HL-60 (cell line): ENCODE measurements at regions not wholly inside any gene's neighbourhood (a gene's known extent, or its start where the extent isn't known, plus 50 kb on each side); places are given as distances from the start of the nearest gene placed in this dataset.

Source experiments
- DNase-seq, 2 experiments: peaks; one replicate each; pipeline ENCODE4 v3.0.0-alpha.2; 2010 to 2020; ENCODE audit warnings: low read depth in 1 of 2, low spot score in 1 of 2
- H3K27ac ChIP-seq: fragments of 250-450 bp; sonication (Bioruptor Pico); replicated peaks from 2 replicates; pipeline ENCODE4 v1.5.1; 2020; ENCODE audit warnings: mild to moderate bottlenecking, moderate library complexity
- H3K27me3 ChIP-seq: fragments of 250-450 bp; sonication (Bioruptor Pico); 2 replicates; pipeline ENCODE4 v1.5.1; 2021; ENCODE audit warnings: mild to moderate bottlenecking, moderate library complexity; ENCODE audit not compliant: insufficient read depth, poor library complexity, severe bottlenecking
- H3K4me3 ChIP-seq: replicated peaks from 2 replicates; pipeline ENCODE4 v1.5.1; 2011; ENCODE audit warnings: mild to moderate bottlenecking, control low read depth, low read length; ENCODE audit not compliant: insufficient read depth
- GABPA ChIP-seq: IDR thresholded peaks from 2 replicates; pipeline ENCODE4 v1.6.1; 2012; ENCODE audit warnings: low read depth
- POLR2AphosphoS5 ChIP-seq: IDR thresholded peaks from 2 replicates; pipeline ENCODE4 v1.6.1; 2012; ENCODE audit warnings: low read depth
- SPI1 ChIP-seq: IDR thresholded peaks from 2 replicates; pipeline ENCODE4 v1.6.1; 2012; ENCODE audit warnings: low read depth, mild to moderate bottlenecking, borderline replicate concordance
- TF ChIP-seq, protein P1 (sequence below): IDR thresholded peaks from one replicate; pipeline ENCODE4 v1.5.1; 2011; ENCODE audit warnings: low read length, control low read depth, inconsistent platforms; ENCODE audit not compliant: insufficient read depth
- TF ChIP-seq, protein P2 (sequence below): IDR thresholded peaks from 2 replicates; pipeline ENCODE4 v1.6.1; 2012; ENCODE audit warnings: low read depth; ENCODE audit not compliant: insufficient replicate concordance

DNA sequence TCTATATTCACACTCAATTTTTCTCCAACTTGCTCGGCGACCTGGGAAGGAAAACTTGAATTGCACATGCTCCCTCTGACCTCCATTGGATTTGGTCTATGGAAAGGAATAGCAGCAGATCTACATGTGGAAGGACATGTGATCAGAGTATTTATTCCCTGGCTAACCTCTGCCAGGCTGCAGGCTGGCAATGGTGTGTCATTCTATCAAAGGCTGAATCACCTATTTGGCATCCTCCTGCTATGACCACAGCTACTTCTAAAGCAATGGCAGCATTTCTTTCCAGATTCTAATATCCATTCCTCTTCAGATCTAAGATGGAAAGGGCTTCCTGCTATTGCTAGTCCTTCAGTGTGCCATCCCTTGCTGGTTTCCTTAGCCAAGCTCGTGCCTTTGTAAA, 144.3 kb upstream of the FREM2 start:
- Histone ChIP-seq H3K27ac (no peak overlapping the region), H3K4me3 (no peak overlapping the region), H3K27me3 (no peaks in the 10 kb centered on the region)
- TF ChIP-seq, protein P1, sequence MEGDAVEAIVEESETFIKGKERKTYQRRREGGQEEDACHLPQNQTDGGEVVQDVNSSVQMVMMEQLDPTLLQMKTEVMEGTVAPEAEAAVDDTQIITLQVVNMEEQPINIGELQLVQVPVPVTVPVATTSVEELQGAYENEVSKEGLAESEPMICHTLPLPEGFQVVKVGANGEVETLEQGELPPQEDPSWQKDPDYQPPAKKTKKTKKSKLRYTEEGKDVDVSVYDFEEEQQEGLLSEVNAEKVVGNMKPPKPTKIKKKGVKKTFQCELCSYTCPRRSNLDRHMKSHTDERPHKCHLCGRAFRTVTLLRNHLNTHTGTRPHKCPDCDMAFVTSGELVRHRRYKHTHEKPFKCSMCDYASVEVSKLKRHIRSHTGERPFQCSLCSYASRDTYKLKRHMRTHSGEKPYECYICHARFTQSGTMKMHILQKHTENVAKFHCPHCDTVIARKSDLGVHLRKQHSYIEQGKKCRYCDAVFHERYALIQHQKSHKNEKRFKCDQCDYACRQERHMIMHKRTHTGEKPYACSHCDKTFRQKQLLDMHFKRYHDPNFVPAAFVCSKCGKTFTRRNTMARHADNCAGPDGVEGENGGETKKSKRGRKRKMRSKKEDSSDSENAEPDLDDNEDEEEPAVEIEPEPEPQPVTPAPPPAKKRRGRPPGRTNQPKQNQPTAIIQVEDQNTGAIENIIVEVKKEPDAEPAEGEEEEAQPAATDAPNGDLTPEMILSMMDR, result no peak
- no peak for TF ChIP-seq SPI1
- TF ChIP-seq, protein P2, sequence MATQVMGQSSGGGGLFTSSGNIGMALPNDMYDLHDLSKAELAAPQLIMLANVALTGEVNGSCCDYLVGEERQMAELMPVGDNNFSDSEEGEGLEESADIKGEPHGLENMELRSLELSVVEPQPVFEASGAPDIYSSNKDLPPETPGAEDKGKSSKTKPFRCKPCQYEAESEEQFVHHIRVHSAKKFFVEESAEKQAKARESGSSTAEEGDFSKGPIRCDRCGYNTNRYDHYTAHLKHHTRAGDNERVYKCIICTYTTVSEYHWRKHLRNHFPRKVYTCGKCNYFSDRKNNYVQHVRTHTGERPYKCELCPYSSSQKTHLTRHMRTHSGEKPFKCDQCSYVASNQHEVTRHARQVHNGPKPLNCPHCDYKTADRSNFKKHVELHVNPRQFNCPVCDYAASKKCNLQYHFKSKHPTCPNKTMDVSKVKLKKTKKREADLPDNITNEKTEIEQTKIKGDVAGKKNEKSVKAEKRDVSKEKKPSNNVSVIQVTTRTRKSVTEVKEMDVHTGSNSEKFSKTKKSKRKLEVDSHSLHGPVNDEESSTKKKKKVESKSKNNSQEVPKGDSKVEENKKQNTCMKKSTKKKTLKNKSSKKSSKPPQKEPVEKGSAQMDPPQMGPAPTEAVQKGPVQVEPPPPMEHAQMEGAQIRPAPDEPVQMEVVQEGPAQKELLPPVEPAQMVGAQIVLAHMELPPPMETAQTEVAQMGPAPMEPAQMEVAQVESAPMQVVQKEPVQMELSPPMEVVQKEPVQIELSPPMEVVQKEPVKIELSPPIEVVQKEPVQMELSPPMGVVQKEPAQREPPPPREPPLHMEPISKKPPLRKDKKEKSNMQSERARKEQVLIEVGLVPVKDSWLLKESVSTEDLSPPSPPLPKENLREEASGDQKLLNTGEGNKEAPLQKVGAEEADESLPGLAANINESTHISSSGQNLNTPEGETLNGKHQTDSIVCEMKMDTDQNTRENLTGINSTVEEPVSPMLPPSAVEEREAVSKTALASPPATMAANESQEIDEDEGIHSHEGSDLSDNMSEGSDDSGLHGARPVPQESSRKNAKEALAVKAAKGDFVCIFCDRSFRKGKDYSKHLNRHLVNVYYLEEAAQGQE, result no peak
- TF ChIP-seq GABPA, result no peak
- TF ChIP-seq POLR2AphosphoS5, result no peak
- no peak for DNase-seq

DNA sequence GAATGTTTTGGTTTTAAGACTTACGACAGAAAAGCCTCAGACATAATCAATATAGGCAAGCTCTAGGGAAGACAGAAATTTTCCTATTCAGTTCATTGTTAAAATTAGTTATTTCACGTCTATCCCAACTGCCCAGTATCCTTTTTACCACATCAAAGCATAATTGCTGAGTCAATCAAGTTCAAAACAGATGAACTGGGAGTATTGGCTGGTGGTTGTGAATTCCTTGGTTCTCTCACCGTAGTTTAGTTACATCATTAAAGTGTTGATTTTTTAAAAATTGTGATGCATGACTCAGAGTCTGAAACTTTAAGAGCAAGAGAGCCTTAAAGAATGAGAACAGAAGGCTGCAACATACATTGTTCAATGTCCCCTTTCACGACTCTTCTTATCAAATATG, 143.3 kb upstream of the FREM2 start:
- TF ChIP-seq, protein P1, result no peak
- TF ChIP-seq SPI1, result no peak
- TF ChIP-seq, protein P2, result no peak
- TF ChIP-seq POLR2AphosphoS5, result no peak
- TF ChIP-seq GABPA, result no peak
- Histone ChIP-seq H3K27me3 (no peaks in the 10 kb centered on the region), H3K4me3 (no peak overlapping the region), H3K27ac (no peak overlapping the region)
- DNase-seq, result no peak

DNA sequence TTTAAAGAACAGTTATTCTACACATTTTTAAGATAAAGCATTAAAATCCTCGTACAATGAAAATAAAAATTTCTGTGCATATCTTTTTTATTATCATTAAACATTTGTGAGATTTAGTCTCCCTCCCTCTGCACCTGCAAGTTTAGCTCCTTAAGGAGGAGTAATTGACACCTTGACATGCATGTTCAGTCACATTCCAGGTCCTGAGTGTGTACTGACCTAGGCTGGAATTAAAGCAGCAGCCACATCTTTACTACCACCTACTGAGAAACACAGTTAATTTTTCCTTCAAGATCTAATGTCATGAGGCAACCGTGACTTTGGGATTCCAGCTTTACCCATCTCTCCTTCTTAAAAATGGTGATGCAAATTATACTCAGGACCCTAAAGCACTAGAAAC, 123.1 kb upstream of the FREM2 start:
- TF ChIP-seq, protein P2, result no peak
- TF ChIP-seq, protein P1, result no peak
- TF ChIP-seq GABPA, result no peak
- no peak for TF ChIP-seq POLR2AphosphoS5
- no peak for DNase-seq
- H3K27me3 ChIP-seq, result no peaks in the 10 kb centered on the region
- no peak overlapping the region for H3K4me3 ChIP-seq
- no peak overlapping the region for H3K27ac ChIP-seq
